Midbrain (tissue), 1 donor: ENCODE measurements at regions not wholly inside any gene's neighbourhood (a gene's known extent, or its start where the extent isn't known, plus 50 kb on each side); places are given as distances from the start of the nearest gene placed in this dataset.
"Not testable (repeated sequence)": the region's sequence is repeated elsewhere in the genome, so short reads cannot be mapped to it uniquely, and the experiment has no call there.

Experiments used
- DNase-seq: peaks from one replicate; lab custom pipeline; 2025; lab: John Stamatoyannopoulos, UW

GRCh38 chr10:123221418-123221817 lies 67.2 kb downstream of the BUB3 start:
- DNase-seq, result no peak

- no peak for DNase-seq
Observed at GRCh38 chr10:123222832-123223231, 68.6 kb downstream of the BUB3 start.

GRCh38 chr10:123227706-123228105 lies 73.5 kb downstream of the BUB3 start:
- DNase-seq, result no peak

GRCh38 chr10:123229927-123230630 lies 75.9 kb downstream of the BUB3 start:
- no peak for DNase-seq

GRCh38 chr10:123232879-123233278 lies 78.7 kb downstream of the BUB3 start:
- DNase-seq, result not testable (repeated sequence)

GRCh38 chr10:123235014-123235413 lies 80.8 kb downstream of the BUB3 start:
- DNase-seq, result not testable (repeated sequence)

GRCh38 chr10:123236126-123236525 lies 81.9 kb downstream of the BUB3 start:
- no peak for DNase-seq

GRCh38 chr10:123240250-123240649 lies 86.0 kb downstream of the BUB3 start:
- DNase-seq, result no peak

GRCh38 chr10:123240776-123241175 lies 86.6 kb downstream of the BUB3 start:
- DNase-seq, result no peak

GRCh38 chr10:123241391-123242141 lies 87.4 kb downstream of the BUB3 start:
- no peak for DNase-seq

- no peak for DNase-seq
Observed at GRCh38 chr10:123244747-123245146, 90.5 kb downstream of the BUB3 start.

GRCh38 chr10:123245264-123245663 lies 91.1 kb downstream of the BUB3 start:
- no peak for DNase-seq

- DNase-seq, result no peak
Observed at GRCh38 chr10:123249894-123250293, 95.7 kb downstream of the BUB3 start.

- DNase-seq, result no peak
Observed at GRCh38 chr10:123250640-123251039, 96.4 kb downstream of the BUB3 start.

GRCh38 chr10:123252779-123253178 lies 98.6 kb downstream of the BUB3 start:
- no peak for DNase-seq

- DNase-seq, result not testable (repeated sequence)
Observed at GRCh38 chr10:123254343-123254742, 100.1 kb downstream of the BUB3 start.

GRCh38 chr10:123257904-123258456 lies 103.8 kb downstream of the BUB3 start:
- DNase-seq, result no peak

- no peak for DNase-seq
Observed at GRCh38 chr10:123259081-123259480, 104.9 kb downstream of the BUB3 start.

- DNase-seq, result no peak
Observed at GRCh38 chr10:123259791-123260190, 105.6 kb downstream of the BUB3 start.

GRCh38 chr10:123262456-123262855 lies 108.3 kb downstream of the BUB3 start:
- no peak for DNase-seq

- DNase-seq, result no peak
Observed at GRCh38 chr10:123266971-123267370, 112.8 kb downstream of the BUB3 start.

GRCh38 chr10:123269017-123269552 lies 114.9 kb downstream of the BUB3 start:
- DNase-seq, result no peak

GRCh38 chr10:123269675-123270074 lies 115.5 kb downstream of the BUB3 start:
- DNase-seq, result no peak
